H9 (cell line): ENCODE measurements at regions not wholly inside any gene's neighbourhood (a gene's known extent, or its start where the extent isn't known, plus 50 kb on each side); places are given as distances from the start of the nearest gene placed in this dataset.
A peak's percentile ranks its signal among the peaks of the same experiment; 100 is the strongest.

Experiments used
- DNase-seq: peaks from one replicate; pipeline ENCODE4 v3.0.0-alpha.2; 2017
- H2AFZ ChIP-seq: one replicate; pipeline ENCODE4 v1.6.1; 2013; ENCODE audit warnings: mild to moderate bottlenecking, low read length, control low read depth, moderate library complexity
- H2AK5ac ChIP-seq: 2 replicates; pipeline ENCODE4 v1.6.1; 2013; ENCODE audit warnings: low read length, control low read depth, mixed read lengths; ENCODE audit not compliant: insufficient read length
- H2BK120ac ChIP-seq: one replicate; pipeline ENCODE4 v1.6.1; 2013; ENCODE audit warnings: low read depth, mild to moderate bottlenecking, low read length, control low read depth, inconsistent platforms; ENCODE audit not compliant: poor library complexity, severe bottlenecking
- H2BK12ac ChIP-seq: 2 replicates; pipeline ENCODE4 v1.6.1; 2013; ENCODE audit warnings: low read length, control low read depth, mixed read lengths, low read depth; ENCODE audit not compliant: insufficient read length
- H2BK15ac ChIP-seq: 2 replicates; pipeline ENCODE4 v1.6.1; 2013; ENCODE audit warnings: low read depth, low read length, control low read depth
- H2BK20ac ChIP-seq: one replicate; pipeline ENCODE4 v1.6.1; 2013; ENCODE audit warnings: low read depth, mild to moderate bottlenecking, low read length, control low read depth, inconsistent platforms; ENCODE audit not compliant: poor library complexity, severe bottlenecking
- H2BK5ac ChIP-seq: 2 replicates; pipeline ENCODE4 v1.6.1; 2013; ENCODE audit warnings: low read length, control low read depth, mixed read lengths; ENCODE audit not compliant: insufficient read length
- H3K14ac ChIP-seq: 2 replicates; pipeline ENCODE4 v1.6.1; 2013; ENCODE audit warnings: low read length, control low read depth; ENCODE audit not compliant: insufficient read depth
- H3K18ac ChIP-seq: 2 replicates; pipeline ENCODE4 v1.6.1; 2013; ENCODE audit warnings: low read depth, mild to moderate bottlenecking, mixed read lengths, low read length, control low read depth; ENCODE audit not compliant: insufficient read length
- H3K23ac ChIP-seq: 2 replicates; pipeline ENCODE4 v1.6.1; 2013; ENCODE audit warnings: low read length, control low read depth, mixed read lengths, low read depth; ENCODE audit not compliant: insufficient read length
- H3K23me2 ChIP-seq: 2 replicates; pipeline ENCODE4 v1.6.1; 2013; ENCODE audit warnings: low read depth, mild to moderate bottlenecking, mixed read lengths, low read length, control low read depth; ENCODE audit not compliant: insufficient read length, poor library complexity, severe bottlenecking
- H3K27ac ChIP-seq: 2 replicates; pipeline ENCODE4 v1.5.1; 2013; ENCODE audit warnings: low read length, control low read depth, mixed read lengths, low read depth; ENCODE audit not compliant: insufficient read length
- H3K27me3 ChIP-seq: 2 replicates; pipeline ENCODE4 v1.6.1; 2013; ENCODE audit warnings: low read length, control low read depth, inconsistent platforms; ENCODE audit not compliant: insufficient read depth
- H3K4ac ChIP-seq: 2 replicates; pipeline ENCODE4 v1.6.1; 2013; ENCODE audit warnings: low read depth, mild to moderate bottlenecking, control low read depth, inconsistent platforms, low read length, moderate library complexity
- H3K4me1 ChIP-seq: 2 replicates; pipeline ENCODE4 v1.6.1; 2013; ENCODE audit warnings: low read length, control low read depth, inconsistent platforms; ENCODE audit not compliant: insufficient read depth
- H3K4me2 ChIP-seq: 2 replicates; pipeline ENCODE4 v1.6.1; 2013; ENCODE audit warnings: low read length, control low read depth, mixed read lengths; ENCODE audit not compliant: insufficient read length, insufficient read depth
- H3K56ac ChIP-seq: 2 replicates; pipeline ENCODE4 v1.6.1; 2013; ENCODE audit warnings: low read depth, mild to moderate bottlenecking, mixed read lengths, low read length, control low read depth; ENCODE audit not compliant: insufficient read length
- H3K79me1 ChIP-seq: 2 replicates; pipeline ENCODE4 v1.6.1; 2013; ENCODE audit warnings: low read depth, mild to moderate bottlenecking, moderate library complexity, low read length, control low read depth, inconsistent platforms; ENCODE audit not compliant: insufficient read depth, poor library complexity, severe bottlenecking
- H3K79me2 ChIP-seq: 2 replicates; pipeline ENCODE4 v1.6.1; 2013; ENCODE audit warnings: low read length, control low read depth, inconsistent platforms; ENCODE audit not compliant: insufficient read depth
- H3K9ac ChIP-seq: 2 replicates; pipeline ENCODE4 v1.6.1; 2013; ENCODE audit warnings: low read length, control low read depth, mixed read lengths; ENCODE audit not compliant: insufficient read length; ENCODE audit errors: extremely low read depth
- H3K9me3 ChIP-seq: one replicate; pipeline ENCODE4 v1.6.1; 2013; ENCODE audit warnings: low read depth, low read length, inconsistent platforms; ENCODE audit not compliant: control insufficient read depth
- H3T11ph ChIP-seq: one replicate; pipeline ENCODE4 v1.6.1; 2013; ENCODE audit warnings: mild to moderate bottlenecking, low read length, control low read depth, inconsistent platforms
- H4K20me1 ChIP-seq: one replicate; pipeline ENCODE4 v1.6.1; 2013; ENCODE audit not compliant: control insufficient read depth, insufficient read length, insufficient read depth
- H4K5ac ChIP-seq: 2 replicates; pipeline ENCODE4 v1.6.1; 2013; ENCODE audit warnings: low read depth, mild to moderate bottlenecking, mixed read lengths, low read length, control low read depth; ENCODE audit not compliant: insufficient read length
- H4K8ac ChIP-seq: replicated peaks from 2 replicates; pipeline ENCODE4 v1.6.1; 2013; ENCODE audit warnings: low read length, control low read depth, mixed read lengths, low read depth; ENCODE audit not compliant: insufficient read length
- H4K91ac ChIP-seq: 2 replicates; pipeline ENCODE4 v1.6.1; 2013; ENCODE audit warnings: low read depth, mild to moderate bottlenecking, moderate library complexity, mixed read lengths, low read length, control low read depth; ENCODE audit not compliant: insufficient read length
- H3K27ac Mint-ChIP-seq, 3 experiments: 2 replicates in 2 of 3; 3 replicates in 1 of 3; pipeline ENCODE4 v1.8.0; 2020 to 2021; ENCODE audit warnings: mixed read lengths in 3 of 3, mild to moderate bottlenecking in 1 of 3, moderate library complexity in 1 of 3
- H3K27me3 Mint-ChIP-seq: 2 replicates; pipeline ENCODE4 v1.8.0; 2021; ENCODE audit warnings: low read depth, mild to moderate bottlenecking, moderate library complexity, mixed read lengths
- H3K36me3 Mint-ChIP-seq, 3 experiments: 2 replicates in 2 of 3; 3 replicates in 1 of 3; pipeline ENCODE4 v1.8.0; 2020 to 2021; ENCODE audit warnings: low read depth in 3 of 3, mixed read lengths in 3 of 3; ENCODE audit not compliant: insufficient read depth in 1 of 3
- H3K4me1 Mint-ChIP-seq, 2 experiments: 2 replicates each; pipeline ENCODE4 v1.8.0; 2020; ENCODE audit warnings: mixed read lengths in 2 of 2
- H3K4me3 Mint-ChIP-seq, 2 experiments: 2 replicates in 1 of 2; 3 replicates in 1 of 2; pipeline ENCODE4 v1.8.0; 2020 to 2021; ENCODE audit warnings: mild to moderate bottlenecking in 2 of 2, mixed read lengths in 2 of 2, moderate library complexity in 1 of 2
- H3K9me3 Mint-ChIP-seq, 2 experiments: 2 replicates in 1 of 2; 3 replicates in 1 of 2; pipeline ENCODE4 v1.8.0; 2020; ENCODE audit warnings: mild to moderate bottlenecking in 2 of 2, mixed read lengths in 2 of 2, moderate library complexity in 1 of 2
- CTCF ChIP-seq: fragments of 200-600 bp; sonication (generic); conservative IDR thresholded peaks from 3 replicates; pipeline ENCODE4 v1.8.0; 2021; ENCODE audit warnings: antibody characterized with exemption, mild to moderate bottlenecking
- WGBS: extraction: QIAGEN DNeasy Blood & Tissue Kit; methylation state at CpG from one replicate; pipeline ENCODE4 v1.1.7; 2013; ENCODE audit warnings: missing lambda C conversion rate, low lambda C conversion rate, mixed read lengths; ENCODE audit not compliant: insufficient read length; ENCODE audit errors: extremely low coverage; 5-methylcytosine and 5-hydroxymethylcytosine counted together

- no peak overlapping the region for H3T11ph ChIP-seq
- H4K8ac ChIP-seq: no peak overlapping the region
- H4K5ac ChIP-seq: no peak overlapping the region
- no peaks in the 10 kb centered on the region for H4K20me1 ChIP-seq
- H3K4me1 ChIP-seq: no peaks in the 10 kb centered on the region
- Mint-ChIP-seq H3K36me3 (peaks cover 0 to 4% (median 0%) of the 10 kb centered on the region in 3 experiments; a peak in 1 of 7 replicates), H3K27ac (no peak overlapping the region; a peak in 1 of 7 replicates), H3K4me1 (no peaks in the 10 kb centered on the region; a peak in 1 of 4 replicates), H3K27me3 (no peaks in the 10 kb centered on the region), H3K9me3 (peaks cover 0 to 3% of the 10 kb centered on the region in 2 experiments; a peak in 2 of 5 replicates), H3K4me3 (no peak overlapping the region)
- no peak overlapping the region for H2BK12ac ChIP-seq
- no peak overlapping the region for H3K4me2 ChIP-seq
- H2AFZ ChIP-seq: no peak overlapping the region
- no peak overlapping the region for H2BK5ac ChIP-seq
- H2BK20ac ChIP-seq: no peak overlapping the region
- H3K79me1 ChIP-seq: no peaks in the 10 kb centered on the region
- no peak overlapping the region for H3K23ac ChIP-seq
- no peaks in the 10 kb centered on the region for H3K27me3 ChIP-seq
- H2BK120ac ChIP-seq: no peak overlapping the region
- DNase-seq: peak; percentile 59
- no peak overlapping the region for H3K4ac ChIP-seq
- TF ChIP-seq CTCF: no peak
- no peak overlapping the region for H3K18ac ChIP-seq
- H4K91ac ChIP-seq: no peak overlapping the region
- no peak overlapping the region for H3K9ac ChIP-seq
- H3K79me2 ChIP-seq: no peaks in the 10 kb centered on the region
- WGBS: no CpG with 5 or more reads among the region's 22 CpGs
- H3K9me3 ChIP-seq: no peaks in the 10 kb centered on the region
- no peak overlapping the region for H2BK15ac ChIP-seq
- H3K23me2 ChIP-seq: no peaks in the 10 kb centered on the region
- H3K56ac ChIP-seq: no peak overlapping the region
- no peak overlapping the region for H2AK5ac ChIP-seq
- H3K27ac ChIP-seq: no peak overlapping the region
- no peak overlapping the region for H3K14ac ChIP-seq
Measured at GRCh38 chr21:19853709-19854575, 1144.3 kb upstream of the NCAM2 start.
